C4-2B (cell line): ENCODE measurements at regions not wholly inside any gene's neighbourhood (a gene's known extent, or its start where the extent isn't known, plus 50 kb on each side); places are given as distances from the start of the nearest gene placed in this dataset.

Source experiments
- H3K27ac ChIP-seq: fragments of 450-650 bp; 2 replicates; pipeline ENCODE4 v1.5.1; 2017
- CTCF ChIP-seq: fragments of 450-650 bp; conservative IDR thresholded peaks from 2 replicates; pipeline ENCODE4 v1.5.1; 2017; ENCODE audit warnings: mild to moderate bottlenecking
- ZFX ChIP-seq: fragments of 450-650 bp; IDR thresholded peaks from 2 replicates; pipeline ENCODE4 v1.6.1; 2017

DNA sequence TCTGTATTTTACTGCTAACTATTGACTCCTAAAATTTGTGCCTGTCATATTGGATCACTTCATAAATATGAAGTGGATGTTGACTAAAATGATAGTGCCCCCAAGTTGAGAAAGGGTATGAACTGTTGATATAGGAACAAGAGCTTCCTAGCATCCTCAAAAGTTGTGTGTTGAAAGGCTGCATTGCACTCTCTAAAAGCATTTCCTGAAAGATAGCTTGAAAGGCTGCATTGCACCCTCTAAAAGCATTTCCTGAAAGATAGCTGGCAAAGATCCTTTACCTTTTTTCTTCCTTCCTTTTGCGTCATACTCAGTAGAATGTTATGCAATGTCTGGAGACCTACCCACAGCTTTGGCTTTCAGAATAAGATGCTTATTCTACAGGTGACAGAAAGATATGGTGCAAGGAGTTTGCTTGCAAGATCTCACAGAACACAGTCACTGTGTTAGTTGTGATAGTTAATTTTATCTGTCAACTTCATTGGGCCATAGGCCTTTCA is 274.6 kb upstream of the GALNTL6 start:
- no peak for TF ChIP-seq ZFX
- TF ChIP-seq CTCF = no peak
- no peak overlapping the region for H3K27ac ChIP-seq

DNA sequence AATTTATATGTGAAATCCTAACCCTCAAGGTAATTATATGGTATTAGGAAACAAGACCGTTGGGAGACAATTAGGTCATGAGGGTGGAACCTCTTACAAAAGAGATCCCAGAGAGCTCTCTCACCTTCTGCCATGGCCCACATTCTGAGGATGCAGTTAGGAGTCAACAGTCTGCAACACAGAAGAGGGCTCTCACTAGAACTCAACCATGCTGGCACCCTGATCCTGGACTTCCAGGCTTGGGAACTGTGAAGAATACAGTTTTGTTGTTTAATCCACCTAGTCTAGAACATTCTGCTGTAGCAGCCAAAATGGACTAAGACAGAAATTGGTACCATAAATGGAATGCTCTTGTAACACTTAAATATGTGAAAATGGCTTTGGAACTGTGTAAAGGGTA is 278.8 kb upstream of the GALNTL6 start:
- H3K27ac ChIP-seq = no peak overlapping the region
- no peak for TF ChIP-seq ZFX
- TF ChIP-seq CTCF = no peak

DNA sequence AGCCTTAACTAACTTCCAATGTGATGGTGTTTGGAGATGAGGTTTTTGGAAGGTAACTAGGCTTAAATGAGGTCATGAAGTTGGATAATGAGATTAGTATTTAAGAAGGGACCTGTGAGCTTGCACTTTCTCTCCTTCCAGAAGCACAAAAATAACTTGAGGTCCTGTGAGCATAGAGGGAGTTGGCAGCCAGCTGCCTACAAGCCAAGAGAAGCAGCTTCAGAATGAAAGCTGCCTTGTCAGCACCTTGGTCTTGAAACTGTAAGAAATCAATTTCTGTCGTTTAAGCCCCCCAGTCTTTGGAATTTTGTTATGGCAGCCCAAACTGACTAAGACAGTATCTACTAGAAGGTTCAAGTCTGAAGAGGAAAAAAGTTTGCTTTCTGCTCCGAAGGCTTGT is 280.2 kb upstream of the GALNTL6 start:
- no peak for TF ChIP-seq CTCF
- no peak for TF ChIP-seq ZFX
- no peak overlapping the region for H3K27ac ChIP-seq

DNA sequence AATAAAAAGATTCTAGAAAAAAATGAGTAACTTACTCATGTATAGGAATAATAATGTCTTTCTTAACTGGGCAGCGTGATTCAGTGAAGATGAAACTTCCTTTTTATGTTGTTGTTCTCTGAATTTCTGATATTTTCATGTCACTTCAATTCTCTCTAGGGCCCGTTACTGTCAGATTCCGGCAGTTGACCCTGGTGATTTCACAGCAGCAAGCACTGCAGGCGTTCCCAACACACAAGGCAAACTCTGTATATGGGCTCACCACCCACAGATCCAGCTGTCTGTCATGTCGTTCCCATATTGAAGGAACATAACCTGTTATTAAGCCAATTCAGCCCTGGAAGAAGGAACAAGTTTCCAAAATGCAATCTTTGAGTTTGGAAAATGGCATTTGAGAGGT is 288.3 kb upstream of the GALNTL6 start:
- H3K27ac ChIP-seq = no peak overlapping the region
- no peak for TF ChIP-seq ZFX
- no peak for TF ChIP-seq CTCF

- TF ChIP-seq ZFX = no peak
- TF ChIP-seq CTCF = no peak
- H3K27ac ChIP-seq = no peak overlapping the region
Measured at GRCh38 chr4:171521726-171522125, 291.5 kb upstream of the GALNTL6 start.

- TF ChIP-seq ZFX (no peak), CTCF (no peak)
- no peak overlapping the region for H3K27ac ChIP-seq
Measured at GRCh38 chr4:171519457-171519856, 293.7 kb upstream of the GALNTL6 start.

GRCh38 chr4:171517883-171518282 is 295.3 kb upstream of the GALNTL6 start:
- TF ChIP-seq ZFX (no peak), CTCF (no peak)
- H3K27ac ChIP-seq = no peak overlapping the region
